Stimulated activated effector memory CD8-positive, alpha-beta T cell treated with anti-CD3 and anti-CD28 coated beads, Interleukin-12 subunit alpha, Interleukin-12 subunit beta, amount 100 ng/mL, for 72 hours (primary cell): ENCODE measurements at regions not wholly inside any gene's neighbourhood (a gene's known extent, or its start where the extent isn't known, plus 50 kb on each side); places are given as distances from the start of the nearest gene placed in this dataset.
"Not testable (repeated sequence)": the region's sequence is repeated elsewhere in the genome, so short reads cannot be mapped to it uniquely, and the experiment has no call there.

Experiments
- ATAC-seq: fragments of 150-1000 bp; cut with Tn5 transposase; 2 replicates; pipeline ENCODE4 v1.10.0; 2021
- DNase-seq, 2 donors: peaks; one replicate each; pipeline ENCODE4 v3.0.0; 2021 to 2022; ENCODE audit warnings: low spot score in 2 of 2
- H3K27ac Mint-ChIP-seq: one replicate; pipeline ENCODE4 v1.8.0; 2022; ENCODE audit warnings: mild to moderate bottlenecking, mixed read lengths
- H3K36me3 Mint-ChIP-seq: one replicate; pipeline ENCODE4 v1.8.0; 2022; ENCODE audit warnings: mild to moderate bottlenecking, mixed read lengths
- H3K4me1 Mint-ChIP-seq: one replicate; pipeline ENCODE4 v1.8.0; 2022; ENCODE audit warnings: mixed read lengths
- H3K4me3 Mint-ChIP-seq: one replicate; pipeline ENCODE4 v1.8.0; 2022; ENCODE audit warnings: mild to moderate bottlenecking, mixed read lengths
- H3K9me3 Mint-ChIP-seq: one replicate; pipeline ENCODE4 v1.8.0; 2022; ENCODE audit warnings: mixed read lengths

DNA sequence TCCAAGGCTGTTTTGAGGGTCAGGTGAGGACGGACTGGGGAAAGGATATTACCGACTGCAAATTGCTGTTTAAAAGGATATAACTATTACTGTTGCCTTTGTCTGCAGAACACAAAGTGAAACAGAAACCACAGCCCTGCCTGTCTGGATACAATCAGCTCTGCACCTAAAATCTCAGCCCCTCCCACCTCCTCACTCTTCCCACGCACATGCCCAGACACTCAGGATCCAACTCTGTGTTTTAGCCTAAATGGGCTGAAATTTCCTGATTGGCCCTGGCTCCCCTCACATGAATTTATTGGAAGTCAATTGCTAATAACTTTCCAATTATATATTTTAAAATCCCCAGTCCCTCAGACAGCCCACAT is 176.3 kb upstream of the PPP1R26 start:
- Mint-ChIP-seq H3K4me3 (no peak overlapping the region), H3K27ac (no peak overlapping the region), H3K36me3 (no peaks in the 10 kb centered on the region), H3K4me1 (no peaks in the 10 kb centered on the region), H3K9me3 (peaks cover 4% of the 10 kb centered on the region)
- DNase-seq (no peak), ATAC-seq (no peak)

DNA sequence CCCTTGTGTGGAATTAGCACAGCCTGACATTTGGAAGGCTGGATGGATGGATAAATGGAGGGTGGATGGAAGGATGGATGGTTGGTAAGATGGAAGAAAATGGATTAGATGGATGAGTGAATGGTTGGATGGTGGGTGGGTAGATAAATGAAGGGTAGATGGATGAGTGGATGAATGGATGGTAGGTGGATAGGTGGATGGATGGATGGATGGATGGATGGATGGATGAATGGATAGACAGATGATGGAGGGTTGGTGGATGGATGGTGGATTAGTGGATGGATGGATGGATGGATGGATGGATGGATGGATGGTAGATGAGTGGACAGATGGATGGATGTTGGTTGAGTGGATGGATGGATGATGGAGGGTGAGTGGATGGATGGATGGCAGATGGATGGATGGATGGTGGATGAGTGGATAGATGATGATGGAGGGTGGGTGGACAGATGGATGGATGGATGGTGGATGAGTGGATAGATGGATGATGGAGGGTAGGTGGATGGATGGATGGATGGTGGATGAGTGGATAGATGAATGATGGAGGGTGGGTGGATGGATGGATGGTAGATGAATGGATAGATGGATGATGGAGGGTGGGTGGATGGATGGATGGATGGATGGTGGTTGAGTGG is 175.6 kb upstream of the PPP1R26 start:
- Mint-ChIP-seq H3K36me3 (no peaks in the 10 kb centered on the region), H3K9me3 (peaks cover 4% of the 10 kb centered on the region), H3K4me3 (no peak overlapping the region), H3K4me1 (no peaks in the 10 kb centered on the region), H3K27ac (no peak overlapping the region)
- ATAC-seq (no peak), DNase-seq (no peak)

DNA sequence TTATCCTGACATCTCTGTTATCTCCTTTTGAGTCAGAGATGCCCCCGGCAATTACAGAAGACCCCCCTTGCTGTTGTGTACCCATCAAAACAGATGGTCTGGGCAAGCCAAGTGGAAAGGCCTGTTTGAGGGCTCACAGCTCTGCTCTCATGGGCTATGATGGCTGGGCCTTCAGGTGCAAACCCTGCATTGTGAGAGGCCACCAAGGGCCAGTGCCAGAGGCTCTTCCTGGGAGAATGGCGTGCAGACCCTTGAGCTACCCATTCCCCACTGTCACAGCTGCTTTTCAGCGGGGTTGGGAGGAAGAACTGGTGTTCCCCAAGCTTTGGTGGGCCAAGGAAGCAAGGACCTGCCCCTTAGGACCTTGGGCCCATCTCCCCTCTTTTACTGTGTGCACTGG is 174.7 kb upstream of the PPP1R26 start:
- no peaks in the 10 kb centered on the region for H3K4me1 Mint-ChIP-seq
- H3K4me3 Mint-ChIP-seq: no peak overlapping the region
- H3K9me3 Mint-ChIP-seq: peaks cover 4% of the 10 kb centered on the region
- ATAC-seq (no peak), DNase-seq (no peak)
- H3K36me3 Mint-ChIP-seq: no peaks in the 10 kb centered on the region
- no peak overlapping the region for H3K27ac Mint-ChIP-seq

DNA sequence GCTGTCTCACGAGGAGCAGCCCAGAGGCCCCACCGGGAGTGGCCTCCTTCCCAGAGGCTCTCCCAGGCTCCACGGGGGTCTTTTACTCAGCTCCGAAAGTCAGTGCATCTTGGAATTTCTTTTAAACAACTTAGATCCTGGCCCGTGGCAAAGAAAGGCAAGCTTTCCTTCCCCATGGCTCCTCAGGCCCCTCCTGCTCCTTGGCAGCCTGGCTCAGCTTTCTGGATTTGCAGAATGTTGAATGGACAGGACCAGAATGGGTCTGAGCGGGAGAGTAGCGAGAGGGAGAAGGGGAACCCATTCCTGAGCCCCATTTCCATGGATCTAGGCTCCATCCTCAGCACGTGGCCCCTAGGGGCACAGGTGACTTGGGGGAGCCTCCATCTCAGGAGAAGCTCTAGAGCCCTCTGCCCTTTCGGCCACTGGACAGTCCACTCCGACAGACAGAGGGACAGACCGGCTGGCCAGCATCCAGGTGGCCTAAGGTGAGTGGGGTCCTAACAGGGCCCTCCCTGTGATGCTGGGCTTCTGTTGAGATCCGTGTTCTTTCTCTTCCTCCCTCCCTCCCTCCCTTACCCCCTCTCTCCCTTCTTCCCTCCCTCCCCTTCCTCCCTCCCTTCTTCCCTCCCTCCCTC is 173.9 kb upstream of the PPP1R26 start:
- H3K4me1 Mint-ChIP-seq: no peaks in the 10 kb centered on the region
- ATAC-seq: no peak
- H3K4me3 Mint-ChIP-seq: no peak overlapping the region
- no peak for DNase-seq
- no peak overlapping the region for H3K27ac Mint-ChIP-seq
- no peaks in the 10 kb centered on the region for H3K36me3 Mint-ChIP-seq
- H3K9me3 Mint-ChIP-seq: peaks cover 4% of the 10 kb centered on the region

DNA sequence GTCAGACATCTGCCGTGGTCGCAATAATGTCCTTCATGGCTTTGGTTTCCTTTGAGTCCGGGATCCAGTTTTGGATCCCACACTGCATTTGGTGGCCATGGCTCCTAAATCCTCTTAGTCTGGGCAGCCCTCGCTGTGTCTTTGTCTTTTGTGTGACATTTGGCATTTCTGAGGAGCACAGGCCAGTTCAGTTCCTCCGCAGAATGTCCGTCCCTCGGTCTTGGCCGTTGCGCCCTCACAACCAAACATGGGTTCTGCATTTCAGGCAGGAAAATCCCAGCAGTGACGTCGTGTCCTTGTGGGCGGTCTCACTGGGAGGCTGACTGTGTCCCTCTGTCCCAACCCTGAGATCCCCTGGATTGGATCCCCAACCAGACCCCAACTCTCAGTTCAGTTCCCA is 172.9 kb upstream of the PPP1R26 start:
- no peak for DNase-seq
- Mint-ChIP-seq H3K9me3 (peaks cover 4% of the 10 kb centered on the region), H3K4me3 (no peak overlapping the region), H3K27ac (no peak overlapping the region), H3K36me3 (no peaks in the 10 kb centered on the region), H3K4me1 (no peaks in the 10 kb centered on the region)
- ATAC-seq: no peak

DNA sequence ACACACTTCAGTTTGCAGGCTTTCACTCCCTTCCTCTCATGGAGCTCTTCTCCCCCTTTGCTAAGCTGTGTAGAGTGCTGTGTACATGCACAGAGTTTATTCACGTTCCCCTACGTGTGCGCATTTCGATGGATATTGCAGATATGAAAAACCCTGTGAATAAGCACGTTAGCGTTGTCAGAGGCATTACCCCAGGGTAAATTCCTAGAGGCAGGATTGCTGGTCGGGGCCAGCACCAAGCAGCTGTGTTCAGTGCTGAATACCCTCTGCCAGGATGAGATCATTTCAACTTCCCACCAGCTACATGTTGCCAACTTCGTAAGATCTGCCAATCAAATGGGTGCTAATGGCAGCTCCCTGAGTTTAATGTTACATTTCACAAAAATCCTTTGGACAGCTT is 172.3 kb upstream of the PPP1R26 start:
- H3K36me3 Mint-ChIP-seq: no peaks in the 10 kb centered on the region
- DNase-seq: no peak
- H3K9me3 Mint-ChIP-seq: peaks cover 5% of the 10 kb centered on the region
- no peaks in the 10 kb centered on the region for H3K4me1 Mint-ChIP-seq
- H3K27ac Mint-ChIP-seq: no peak overlapping the region
- H3K4me3 Mint-ChIP-seq: no peak overlapping the region
- ATAC-seq: no peak

DNA sequence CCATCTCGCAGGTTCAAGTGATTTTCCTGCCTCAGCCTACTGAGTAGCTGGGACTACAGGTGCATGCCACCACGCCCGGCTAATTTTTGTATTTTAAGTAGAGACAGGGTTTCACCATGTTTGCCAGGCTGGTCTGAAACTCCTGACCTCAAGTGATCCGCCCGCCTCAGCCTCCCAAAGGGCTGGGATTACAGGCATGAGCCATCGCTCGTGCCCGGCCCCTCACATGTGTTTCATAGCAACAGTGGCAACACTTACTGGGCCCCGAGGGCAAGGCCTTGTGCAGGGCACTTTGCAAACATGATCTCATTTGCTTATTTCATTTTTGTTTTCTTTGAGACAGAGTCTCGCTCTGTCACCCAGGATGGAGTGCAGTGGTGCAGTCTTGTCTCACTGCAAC is 171.7 kb upstream of the PPP1R26 start:
- H3K27ac Mint-ChIP-seq, H3K4me1 Mint-ChIP-seq, ATAC-seq, H3K4me3 Mint-ChIP-seq, DNase-seq, H3K36me3 Mint-ChIP-seq: not testable (repeated sequence)
- peaks cover 10% of the 10 kb centered on the region for H3K9me3 Mint-ChIP-seq

DNA sequence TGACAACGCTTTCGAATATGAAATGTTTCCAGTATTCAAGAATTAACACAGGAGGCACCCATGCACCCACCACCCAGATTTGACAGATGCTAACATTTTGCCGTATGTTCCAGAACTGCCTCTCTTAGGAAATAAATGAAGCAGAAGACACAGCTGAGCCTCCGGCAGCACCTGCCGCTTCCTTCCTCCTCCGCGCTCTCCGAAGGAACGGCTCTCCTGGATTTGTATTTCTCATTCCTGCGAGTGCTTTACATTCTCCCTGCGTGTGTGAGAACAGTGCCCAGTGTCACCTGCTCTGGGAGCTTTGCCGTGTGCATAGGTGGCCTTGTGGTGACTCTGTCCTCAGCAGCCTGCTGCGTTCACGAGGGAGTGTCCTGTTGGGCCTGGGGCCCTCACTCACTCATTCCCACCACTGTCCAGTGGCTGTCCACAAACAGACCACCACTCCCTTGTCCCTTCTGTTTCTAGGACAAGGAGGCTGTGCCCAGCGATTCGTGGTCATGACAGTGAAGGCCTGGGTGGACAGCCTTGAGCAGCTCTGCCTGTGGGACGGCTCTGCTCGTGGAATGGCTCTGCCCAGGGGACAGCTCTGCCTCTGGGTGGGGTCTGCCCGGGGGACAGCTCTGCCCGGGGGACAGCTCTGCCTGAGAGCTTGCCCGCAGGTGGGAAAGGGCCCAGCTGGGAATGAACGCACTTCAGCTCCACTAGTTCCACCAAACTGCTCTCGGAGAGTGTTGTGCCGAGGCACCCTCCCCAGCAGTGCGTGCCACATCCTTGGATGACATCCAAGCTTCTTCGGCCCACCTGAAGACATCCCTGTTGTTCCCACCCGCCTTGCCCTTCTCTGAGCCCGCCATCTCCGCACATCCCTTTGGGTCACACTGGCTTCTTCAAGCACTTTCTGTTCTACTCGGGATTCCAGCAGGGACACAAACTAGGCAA is 170.5 kb upstream of the PPP1R26 start:
- no peak overlapping the region for H3K4me3 Mint-ChIP-seq
- no peak overlapping the region for H3K27ac Mint-ChIP-seq
- no peak for DNase-seq
- no peaks in the 10 kb centered on the region for H3K4me1 Mint-ChIP-seq
- peaks cover 13% of the 10 kb centered on the region for H3K9me3 Mint-ChIP-seq
- H3K36me3 Mint-ChIP-seq: no peaks in the 10 kb centered on the region
- ATAC-seq: no peak

DNA sequence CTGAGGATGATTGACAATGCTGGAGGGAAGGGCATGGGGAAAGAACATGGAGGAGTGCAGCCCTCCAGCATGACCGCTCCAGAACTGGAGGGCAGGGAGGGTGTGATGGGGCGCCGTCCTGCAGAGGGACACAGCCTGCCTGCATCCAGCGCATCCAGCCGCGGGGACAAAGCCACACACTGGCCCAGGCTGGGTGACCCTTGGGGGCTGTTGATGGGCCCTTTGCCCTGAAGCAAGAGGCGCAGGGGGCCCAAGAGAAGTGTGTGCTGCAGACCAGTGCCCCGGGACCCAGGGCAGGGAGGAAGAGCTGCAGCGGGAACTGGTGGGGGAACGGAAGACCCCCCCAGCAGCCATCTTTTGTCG is 169.8 kb upstream of the PPP1R26 start:
- H3K4me3 Mint-ChIP-seq: no peak overlapping the region
- H3K9me3 Mint-ChIP-seq: peaks cover 11% of the 10 kb centered on the region
- no peaks in the 10 kb centered on the region for H3K4me1 Mint-ChIP-seq
- no peak overlapping the region for H3K27ac Mint-ChIP-seq
- no peaks in the 10 kb centered on the region for H3K36me3 Mint-ChIP-seq
- no peak for ATAC-seq
- no peak for DNase-seq

DNA sequence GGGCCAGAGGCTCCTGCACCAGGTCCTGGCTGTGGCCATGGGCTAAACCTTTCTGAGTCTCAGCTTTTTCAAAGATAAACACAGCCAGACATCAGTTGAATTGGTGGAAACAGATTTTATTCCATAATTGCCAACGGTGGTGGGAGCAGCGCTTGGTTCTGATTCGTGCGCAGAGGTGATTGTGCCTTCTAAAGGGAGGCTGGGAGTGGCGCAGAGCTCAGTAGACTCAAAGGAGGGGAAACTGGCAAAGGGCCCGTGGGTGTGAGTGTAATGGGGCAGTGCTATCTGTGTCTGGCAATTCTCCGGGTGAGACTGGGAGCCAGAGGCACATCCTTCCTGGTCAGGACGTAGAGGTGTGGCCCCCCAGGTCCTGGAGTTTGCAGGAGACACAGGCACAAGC is 169.4 kb upstream of the PPP1R26 start:
- no peak for DNase-seq
- no peak for ATAC-seq
- Mint-ChIP-seq H3K4me1 (no peaks in the 10 kb centered on the region), H3K27ac (no peak overlapping the region), H3K4me3 (no peak overlapping the region), H3K36me3 (no peaks in the 10 kb centered on the region), H3K9me3 (peaks cover 11% of the 10 kb centered on the region)

DNA sequence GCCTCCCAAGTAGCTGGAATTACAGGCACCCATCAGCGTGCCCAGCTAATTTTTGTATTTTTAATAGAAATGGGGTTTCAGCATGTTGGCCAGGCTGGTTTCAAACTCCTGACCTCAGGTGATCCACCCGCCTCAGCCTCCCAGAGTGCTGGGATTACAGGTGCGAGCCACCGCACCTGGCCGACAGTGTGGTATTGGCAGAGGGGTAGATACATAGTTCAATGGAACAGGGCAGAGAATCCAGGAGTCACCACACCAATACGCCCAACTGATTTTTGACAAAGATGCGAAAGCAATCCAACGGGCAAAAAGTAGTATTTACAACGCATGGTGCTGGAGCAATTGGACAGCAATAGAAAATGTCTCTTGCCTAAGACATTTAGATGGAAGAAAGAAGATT is 164.0 kb upstream of the PPP1R26 start:
- no peak for ATAC-seq

DNA sequence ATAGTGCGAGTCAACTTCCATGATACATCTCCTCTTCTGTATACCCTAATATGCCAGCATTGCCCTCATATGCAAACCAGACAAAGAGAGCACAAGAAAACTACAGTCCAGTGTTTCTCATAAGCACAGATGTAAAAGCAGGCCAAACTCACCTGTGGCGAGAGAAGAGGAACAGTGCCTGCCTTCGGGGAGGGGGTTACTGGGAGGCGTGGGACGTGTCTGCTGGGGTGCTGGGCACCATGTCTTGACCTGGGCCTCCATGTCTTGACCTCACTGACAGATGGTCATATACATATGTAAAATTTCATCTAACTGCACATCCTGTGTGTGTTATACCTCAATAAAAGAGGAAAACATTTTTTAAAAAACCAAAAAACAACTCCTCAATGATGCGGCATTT is 159.3 kb upstream of the PPP1R26 start:
- H3K4me3 Mint-ChIP-seq: no peak overlapping the region
- no peaks in the 10 kb centered on the region for H3K9me3 Mint-ChIP-seq
- DNase-seq (no peak), ATAC-seq (no peak)
- H3K36me3 Mint-ChIP-seq: no peaks in the 10 kb centered on the region
- H3K4me1 Mint-ChIP-seq: no peaks in the 10 kb centered on the region
- H3K27ac Mint-ChIP-seq: no peak overlapping the region

More for the DNA sequence above, 164.0 kb upstream of the PPP1R26 start:
- H3K27ac Mint-ChIP-seq: no peak overlapping the region
- no peak overlapping the region for H3K4me3 Mint-ChIP-seq
- H3K9me3 Mint-ChIP-seq: peaks cover 11% of the 10 kb centered on the region
- no peaks in the 10 kb centered on the region for H3K4me1 Mint-ChIP-seq
- no peaks in the 10 kb centered on the region for H3K36me3 Mint-ChIP-seq
- no peak for DNase-seq

DNA sequence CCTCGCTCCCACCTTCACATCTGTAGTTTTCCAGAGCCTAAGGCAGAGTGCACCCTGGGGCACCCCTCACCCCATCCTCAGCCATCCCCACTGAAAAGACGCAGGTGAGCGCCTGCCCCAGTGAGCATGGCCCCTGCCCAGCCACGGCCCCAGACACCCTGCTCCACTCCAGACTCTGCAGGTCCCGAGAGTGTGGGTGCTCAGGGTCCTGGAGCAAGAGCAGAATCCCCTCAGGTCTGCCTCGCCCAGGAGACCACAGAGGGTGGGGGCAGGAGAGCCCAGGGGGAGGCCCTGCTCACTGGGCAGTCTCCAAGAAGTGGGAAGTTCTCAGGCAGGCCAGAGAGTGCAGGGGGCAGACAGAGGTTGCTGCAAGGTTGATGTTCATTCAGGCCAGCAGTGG is 158.6 kb upstream of the PPP1R26 start:
- ATAC-seq (peak; percentile 45), DNase-seq (no peak)
- Mint-ChIP-seq H3K27ac (no peak overlapping the region), H3K9me3 (no peaks in the 10 kb centered on the region), H3K4me1 (no peaks in the 10 kb centered on the region), H3K36me3 (no peaks in the 10 kb centered on the region), H3K4me3 (no peak overlapping the region)

DNA sequence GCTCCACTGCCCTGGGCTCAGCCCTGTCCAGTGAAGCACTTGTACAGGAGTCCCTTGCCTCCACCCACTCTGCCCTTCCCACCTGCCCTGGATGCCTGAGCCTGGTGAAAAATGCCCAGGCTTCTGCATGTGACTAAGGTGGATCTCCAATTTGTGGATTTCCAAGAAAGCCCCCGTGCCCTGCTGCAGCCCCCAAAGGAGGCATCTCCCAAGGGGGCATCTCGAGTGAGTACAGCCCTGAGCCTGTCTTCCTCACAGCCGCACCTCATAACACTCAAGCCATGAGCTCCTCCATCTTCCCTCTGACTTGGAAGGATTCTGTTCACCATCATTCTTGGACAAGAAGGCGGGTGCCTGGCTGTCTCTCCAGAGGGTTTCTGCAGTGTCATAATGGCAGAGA is 158.0 kb upstream of the PPP1R26 start:
- DNase-seq (no peak), ATAC-seq (no peak)
- no peaks in the 10 kb centered on the region for H3K36me3 Mint-ChIP-seq
- no peaks in the 10 kb centered on the region for H3K9me3 Mint-ChIP-seq
- no peaks in the 10 kb centered on the region for H3K4me1 Mint-ChIP-seq
- no peak overlapping the region for H3K4me3 Mint-ChIP-seq
- no peak overlapping the region for H3K27ac Mint-ChIP-seq

DNA sequence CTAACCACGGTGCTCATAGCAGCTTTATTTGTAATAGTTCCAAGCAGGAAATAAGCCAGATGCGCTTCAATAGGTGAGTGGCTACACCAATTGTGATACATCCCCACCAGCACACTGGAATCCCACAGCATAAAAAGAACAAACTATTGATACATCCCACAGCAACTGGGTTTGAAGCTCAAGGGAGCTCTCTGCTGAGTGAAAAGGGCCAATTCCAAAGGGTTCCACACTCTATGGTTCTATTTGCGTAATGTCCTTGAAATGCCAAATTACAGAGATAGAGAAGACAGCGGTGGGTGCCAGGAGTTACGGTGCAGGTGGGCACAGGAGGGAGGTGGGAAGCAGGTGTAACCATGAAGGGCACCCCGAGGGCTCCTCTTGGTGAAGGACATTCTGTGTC is 155.3 kb upstream of the PPP1R26 start:
- no peak overlapping the region for H3K4me3 Mint-ChIP-seq
- no peak overlapping the region for H3K27ac Mint-ChIP-seq
- no peaks in the 10 kb centered on the region for H3K36me3 Mint-ChIP-seq
- no peak for DNase-seq
- ATAC-seq: no peak
- no peaks in the 10 kb centered on the region for H3K9me3 Mint-ChIP-seq
- no peaks in the 10 kb centered on the region for H3K4me1 Mint-ChIP-seq

DNA sequence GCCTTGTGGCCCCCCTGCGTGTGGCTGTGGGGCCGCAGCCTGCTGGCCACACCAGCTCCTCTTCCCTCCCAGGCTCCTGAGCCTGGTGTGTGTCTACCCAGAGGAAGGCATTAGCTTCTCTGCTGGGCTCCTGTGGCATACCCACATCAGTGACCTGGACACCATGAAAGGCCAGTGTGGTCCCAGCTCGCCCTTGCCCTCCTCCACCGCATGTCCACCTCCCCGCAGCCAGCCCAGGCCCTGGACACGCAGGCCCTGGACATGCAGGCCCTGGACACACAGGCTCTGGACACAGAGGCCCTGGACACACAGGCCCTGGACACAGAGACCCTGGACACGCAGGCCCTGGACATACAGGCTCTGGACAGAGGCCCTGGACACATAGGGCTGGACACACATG is 153.4 kb upstream of the PPP1R26 start:
- Mint-ChIP-seq H3K4me1 (no peaks in the 10 kb centered on the region), H3K36me3 (no peaks in the 10 kb centered on the region), H3K4me3 (no peak overlapping the region), H3K9me3 (no peaks in the 10 kb centered on the region), H3K27ac (no peak overlapping the region)
- DNase-seq: no peak
- no peak for ATAC-seq
